GM10266 (cell line): ENCODE measurements at regions not wholly inside any gene's neighbourhood (a gene's known extent, or its start where the extent isn't known, plus 50 kb on each side); places are given as distances from the start of the nearest gene placed in this dataset.
A peak's percentile ranks its signal among the peaks of the same experiment; 100 is the strongest.
"Not testable (repeated sequence)": the region's sequence is repeated elsewhere in the genome, so short reads cannot be mapped to it uniquely, and the experiment has no call there.

Experiments
- DNase-seq: peaks from one replicate; pipeline ENCODE4 v3.0.0; 2012; ENCODE audit errors: extremely low spot score
- TF ChIP-seq, protein P1 (sequence below): IDR thresholded peaks from 2 replicates; pipeline ENCODE4 v1.5.1; 2012; ENCODE audit warnings: mild to moderate bottlenecking, low read depth; ENCODE audit not compliant: control insufficient read depth, insufficient read depth; ENCODE audit errors: missing control alignments

GRCh38 chr1:187985145-187985896 is 1156.6 kb downstream of the PLA2G4A start:
- no peak for DNase-seq
- TF ChIP-seq, protein P1, sequence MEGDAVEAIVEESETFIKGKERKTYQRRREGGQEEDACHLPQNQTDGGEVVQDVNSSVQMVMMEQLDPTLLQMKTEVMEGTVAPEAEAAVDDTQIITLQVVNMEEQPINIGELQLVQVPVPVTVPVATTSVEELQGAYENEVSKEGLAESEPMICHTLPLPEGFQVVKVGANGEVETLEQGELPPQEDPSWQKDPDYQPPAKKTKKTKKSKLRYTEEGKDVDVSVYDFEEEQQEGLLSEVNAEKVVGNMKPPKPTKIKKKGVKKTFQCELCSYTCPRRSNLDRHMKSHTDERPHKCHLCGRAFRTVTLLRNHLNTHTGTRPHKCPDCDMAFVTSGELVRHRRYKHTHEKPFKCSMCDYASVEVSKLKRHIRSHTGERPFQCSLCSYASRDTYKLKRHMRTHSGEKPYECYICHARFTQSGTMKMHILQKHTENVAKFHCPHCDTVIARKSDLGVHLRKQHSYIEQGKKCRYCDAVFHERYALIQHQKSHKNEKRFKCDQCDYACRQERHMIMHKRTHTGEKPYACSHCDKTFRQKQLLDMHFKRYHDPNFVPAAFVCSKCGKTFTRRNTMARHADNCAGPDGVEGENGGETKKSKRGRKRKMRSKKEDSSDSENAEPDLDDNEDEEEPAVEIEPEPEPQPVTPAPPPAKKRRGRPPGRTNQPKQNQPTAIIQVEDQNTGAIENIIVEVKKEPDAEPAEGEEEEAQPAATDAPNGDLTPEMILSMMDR = no peak

GRCh38 chr1:187985897-187986654 is 1157.3 kb downstream of the PLA2G4A start:
- DNase-seq = no peak
- TF ChIP-seq, protein P1 = no peak

DNA sequence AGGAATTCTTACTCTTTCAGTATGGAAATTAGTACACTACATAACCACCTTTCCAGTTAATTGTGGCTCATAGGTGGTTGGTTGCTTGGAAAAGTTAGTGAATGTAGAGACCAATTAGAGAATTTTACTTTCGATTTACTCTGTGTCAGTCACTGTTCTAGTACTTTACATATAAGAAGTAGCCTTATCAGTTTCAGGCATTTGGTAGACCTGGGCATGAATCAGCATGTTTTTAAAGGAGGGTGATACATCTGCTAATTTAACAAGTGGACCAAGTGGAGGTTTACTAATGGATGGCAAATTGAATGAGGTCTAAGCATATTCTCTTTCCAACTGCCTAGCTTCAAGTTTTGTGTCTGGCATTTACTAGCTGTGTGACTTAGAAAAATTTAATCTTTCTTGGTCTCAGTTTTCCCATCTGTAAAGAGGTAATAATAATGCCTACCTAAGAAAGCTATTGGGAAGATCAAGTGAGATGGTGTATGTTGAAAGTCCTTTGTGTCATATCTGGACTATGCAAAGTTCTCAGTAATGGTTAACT is 1158.6 kb downstream of the PLA2G4A start:
- TF ChIP-seq, protein P1 = no peak
- DNase-seq = no peak

GRCh38 chr1:187991944-187992343 is 1163.2 kb downstream of the PLA2G4A start:
- TF ChIP-seq, protein P1 = no peak
- DNase-seq = no peak

DNA sequence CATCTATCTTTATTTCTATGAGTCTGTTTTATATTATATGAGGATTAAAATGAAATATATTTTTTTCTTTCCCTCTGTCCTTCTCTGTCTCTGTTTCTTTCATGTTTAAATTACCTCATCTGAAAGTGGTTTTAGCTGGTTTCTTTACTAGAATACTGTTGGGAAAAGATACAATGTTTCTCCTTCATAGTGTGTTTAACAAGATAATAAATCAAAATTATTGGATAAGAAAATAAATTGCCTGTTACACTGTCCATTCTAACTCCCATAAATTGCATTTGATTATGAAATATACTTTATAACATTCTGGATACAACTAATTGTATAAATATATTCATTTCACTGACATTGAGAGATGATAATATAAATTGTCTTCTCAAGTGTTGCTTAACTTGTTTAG is 1168.0 kb downstream of the PLA2G4A start:
- TF ChIP-seq, protein P1 = no peak
- no peak for DNase-seq

- DNase-seq = no peak
- TF ChIP-seq, protein P1 = peak; percentile 26
Observed at GRCh38 chr1:187999973-188000372, 1171.2 kb downstream of the PLA2G4A start.

DNA sequence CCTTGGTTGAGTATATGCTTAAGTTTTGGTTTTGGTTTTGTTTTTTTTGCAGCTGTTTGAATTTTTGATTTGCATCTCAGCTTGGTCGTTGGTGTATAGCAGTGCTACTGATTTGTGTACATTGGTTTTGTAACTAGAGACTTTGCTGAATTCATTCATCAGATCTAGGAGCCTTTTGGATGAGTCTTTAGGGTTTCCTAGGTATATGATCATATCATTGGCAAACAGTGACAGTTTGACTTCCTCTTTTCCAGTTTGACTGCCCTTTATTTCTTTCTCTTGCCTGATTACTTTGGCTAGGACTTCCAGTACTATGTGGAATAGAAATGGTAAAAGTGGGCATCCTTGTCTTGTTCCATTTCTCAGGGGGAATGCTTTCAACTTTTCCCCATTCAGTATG is 1174.9 kb downstream of the PLA2G4A start:
- not testable (repeated sequence) for DNase-seq
